ENCODE measurements at regions not wholly inside any gene's neighbourhood (a gene's known extent, or its start where the extent isn't known, plus 50 kb on each side); places are given as distances from the start of the nearest gene placed in this dataset.
A peak's percentile ranks its signal among the peaks of the same experiment; 100 is the strongest.

DNA sequence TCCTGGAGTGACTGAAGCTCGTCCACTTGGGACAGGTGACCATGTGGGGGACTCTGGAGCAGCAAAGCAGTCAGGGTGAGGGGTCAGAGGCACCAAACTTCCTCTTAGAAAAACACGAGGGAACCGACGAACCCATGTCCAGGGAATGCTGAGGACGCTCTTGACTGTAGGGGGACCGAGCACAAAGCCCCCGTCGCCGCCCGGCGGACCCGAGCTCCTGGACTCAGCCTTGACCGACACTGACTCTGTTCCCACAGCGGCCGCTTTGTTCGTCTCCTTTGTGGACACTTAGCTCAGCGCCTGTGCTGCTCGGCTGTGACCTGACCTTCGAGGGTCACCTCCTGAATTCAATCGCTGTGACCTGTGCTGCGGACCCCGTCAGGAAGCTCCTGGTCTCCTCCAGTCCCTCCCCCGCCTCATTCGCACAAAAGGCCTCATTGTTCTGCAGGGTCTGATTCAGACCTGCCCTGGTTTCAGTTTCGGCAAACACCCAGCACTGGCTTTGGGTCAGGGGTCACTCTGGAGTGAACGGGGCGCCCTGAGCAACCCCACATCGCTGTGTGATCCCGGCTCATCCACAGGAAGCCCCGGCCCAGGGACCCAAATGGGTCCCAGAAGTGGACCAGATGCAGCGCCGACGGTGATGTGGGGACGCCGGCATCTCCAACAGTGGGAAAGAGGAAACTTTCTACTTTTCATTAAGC lies 454.8 kb downstream of the PREX1 start (continued):
- TF ChIP-seq, protein P1, sequence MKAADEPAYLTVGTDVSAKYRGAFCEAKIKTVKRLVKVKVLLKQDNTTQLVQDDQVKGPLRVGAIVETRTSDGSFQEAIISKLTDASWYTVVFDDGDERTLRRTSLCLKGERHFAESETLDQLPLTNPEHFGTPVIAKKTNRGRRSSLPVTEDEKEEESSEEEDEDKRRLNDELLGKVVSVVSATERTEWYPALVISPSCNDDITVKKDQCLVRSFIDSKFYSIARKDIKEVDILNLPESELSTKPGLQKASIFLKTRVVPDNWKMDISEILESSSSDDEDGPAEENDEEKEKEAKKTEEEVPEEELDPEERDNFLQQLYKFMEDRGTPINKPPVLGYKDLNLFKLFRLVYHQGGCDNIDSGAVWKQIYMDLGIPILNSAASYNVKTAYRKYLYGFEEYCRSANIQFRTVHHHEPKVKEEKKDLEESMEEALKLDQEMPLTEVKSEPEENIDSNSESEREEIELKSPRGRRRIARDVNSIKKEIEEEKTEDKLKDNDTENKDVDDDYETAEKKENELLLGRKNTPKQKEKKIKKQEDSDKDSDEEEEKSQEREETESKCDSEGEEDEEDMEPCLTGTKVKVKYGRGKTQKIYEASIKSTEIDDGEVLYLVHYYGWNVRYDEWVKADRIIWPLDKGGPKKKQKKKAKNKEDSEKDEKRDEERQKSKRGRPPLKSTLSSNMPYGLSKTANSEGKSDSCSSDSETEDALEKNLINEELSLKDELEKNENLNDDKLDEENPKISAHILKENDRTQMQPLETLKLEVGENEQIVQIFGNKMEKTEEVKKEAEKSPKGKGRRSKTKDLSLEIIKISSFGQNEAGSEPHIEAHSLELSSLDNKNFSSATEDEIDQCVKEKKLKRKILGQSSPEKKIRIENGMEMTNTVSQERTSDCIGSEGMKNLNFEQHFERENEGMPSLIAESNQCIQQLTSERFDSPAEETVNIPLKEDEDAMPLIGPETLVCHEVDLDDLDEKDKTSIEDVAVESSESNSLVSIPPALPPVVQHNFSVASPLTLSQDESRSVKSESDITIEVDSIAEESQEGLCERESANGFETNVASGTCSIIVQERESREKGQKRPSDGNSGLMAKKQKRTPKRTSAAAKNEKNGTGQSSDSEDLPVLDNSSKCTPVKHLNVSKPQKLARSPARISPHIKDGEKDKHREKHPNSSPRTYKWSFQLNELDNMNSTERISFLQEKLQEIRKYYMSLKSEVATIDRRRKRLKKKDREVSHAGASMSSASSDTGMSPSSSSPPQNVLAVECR (CRISPR knock-in tag; IDR thresholded peaks at IDR 0.05; ENCODE audit: borderline replicate concordance) = peak; percentile 75; the same call in 1 of the 2 replicates
- TF ChIP-seq KDM4B (CRISPR knock-in tag; IDR thresholded peaks at IDR 0.05) (peak; percentile 97), ZNF205 (CRISPR knock-in tag; IDR thresholded peaks at IDR 0.05) (peak; percentile 97), TOE1 (CRISPR knock-in tag; IDR thresholded peaks at IDR 0.05) (peak; percentile 83; the same call in 1 of the 2 replicates), GLI4 (CRISPR knock-in tag; IDR thresholded peaks at IDR 0.05; ENCODE audit: borderline replicate concordance) (peak; percentile 68; the same call in 1 of the 2 replicates), ZNF264 (CRISPR knock-in tag; IDR thresholded peaks at IDR 0.05) (peak; percentile 93), ZNF629 (CRISPR knock-in tag; conservative IDR thresholded peaks at IDR 0.05) (peak; percentile 74), TBX2 (CRISPR knock-in tag; IDR thresholded peaks at IDR 0.05; ENCODE audit: borderline replicate concordance) (peak; percentile 98), ZMAT3 (CRISPR knock-in tag; conservative IDR thresholded peaks at IDR 0.05) (peak; percentile 96)
- TF ChIP-seq, protein P2, sequence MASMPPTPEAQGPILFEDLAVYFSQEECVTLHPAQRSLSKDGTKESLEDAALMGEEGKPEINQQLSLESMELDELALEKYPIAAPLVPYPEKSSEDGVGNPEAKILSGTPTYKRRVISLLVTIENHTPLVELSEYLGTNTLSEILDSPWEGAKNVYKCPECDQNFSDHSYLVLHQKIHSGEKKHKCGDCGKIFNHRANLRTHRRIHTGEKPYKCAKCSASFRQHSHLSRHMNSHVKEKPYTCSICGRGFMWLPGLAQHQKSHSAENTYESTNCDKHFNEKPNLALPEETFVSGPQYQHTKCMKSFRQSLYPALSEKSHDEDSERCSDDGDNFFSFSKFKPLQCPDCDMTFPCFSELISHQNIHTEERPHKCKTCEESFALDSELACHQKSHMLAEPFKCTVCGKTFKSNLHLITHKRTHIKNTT (CRISPR knock-in tag; IDR thresholded peaks at IDR 0.05) = 0 out of 2 replicates have a peak, but pooled peaks have one; percentile 63
- TF ChIP-seq, protein P3, sequence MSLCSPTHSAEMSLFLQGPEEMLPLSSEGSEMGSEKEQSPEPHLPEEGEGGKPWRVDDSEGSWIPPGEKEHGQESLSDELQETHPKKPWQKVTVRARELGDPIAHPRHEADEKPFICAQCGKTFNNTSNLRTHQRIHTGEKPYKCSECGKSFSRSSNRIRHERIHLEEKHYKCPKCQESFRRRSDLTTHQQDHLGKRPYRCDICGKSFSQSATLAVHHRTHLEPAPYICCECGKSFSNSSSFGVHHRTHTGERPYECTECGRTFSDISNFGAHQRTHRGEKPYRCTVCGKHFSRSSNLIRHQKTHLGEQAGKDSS (CRISPR knock-in tag; IDR thresholded peaks at IDR 0.05; ENCODE audit: borderline replicate concordance, low read depth) = peak; percentile 96
- TF ChIP-seq, protein P4, sequence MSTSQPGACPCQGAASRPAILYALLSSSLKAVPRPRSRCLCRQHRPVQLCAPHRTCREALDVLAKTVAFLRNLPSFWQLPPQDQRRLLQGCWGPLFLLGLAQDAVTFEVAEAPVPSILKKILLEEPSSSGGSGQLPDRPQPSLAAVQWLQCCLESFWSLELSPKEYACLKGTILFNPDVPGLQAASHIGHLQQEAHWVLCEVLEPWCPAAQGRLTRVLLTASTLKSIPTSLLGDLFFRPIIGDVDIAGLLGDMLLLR (CRISPR knock-in tag; IDR thresholded peaks at IDR 0.05) = peak; percentile 68
- TF ChIP-seq, protein P5, sequence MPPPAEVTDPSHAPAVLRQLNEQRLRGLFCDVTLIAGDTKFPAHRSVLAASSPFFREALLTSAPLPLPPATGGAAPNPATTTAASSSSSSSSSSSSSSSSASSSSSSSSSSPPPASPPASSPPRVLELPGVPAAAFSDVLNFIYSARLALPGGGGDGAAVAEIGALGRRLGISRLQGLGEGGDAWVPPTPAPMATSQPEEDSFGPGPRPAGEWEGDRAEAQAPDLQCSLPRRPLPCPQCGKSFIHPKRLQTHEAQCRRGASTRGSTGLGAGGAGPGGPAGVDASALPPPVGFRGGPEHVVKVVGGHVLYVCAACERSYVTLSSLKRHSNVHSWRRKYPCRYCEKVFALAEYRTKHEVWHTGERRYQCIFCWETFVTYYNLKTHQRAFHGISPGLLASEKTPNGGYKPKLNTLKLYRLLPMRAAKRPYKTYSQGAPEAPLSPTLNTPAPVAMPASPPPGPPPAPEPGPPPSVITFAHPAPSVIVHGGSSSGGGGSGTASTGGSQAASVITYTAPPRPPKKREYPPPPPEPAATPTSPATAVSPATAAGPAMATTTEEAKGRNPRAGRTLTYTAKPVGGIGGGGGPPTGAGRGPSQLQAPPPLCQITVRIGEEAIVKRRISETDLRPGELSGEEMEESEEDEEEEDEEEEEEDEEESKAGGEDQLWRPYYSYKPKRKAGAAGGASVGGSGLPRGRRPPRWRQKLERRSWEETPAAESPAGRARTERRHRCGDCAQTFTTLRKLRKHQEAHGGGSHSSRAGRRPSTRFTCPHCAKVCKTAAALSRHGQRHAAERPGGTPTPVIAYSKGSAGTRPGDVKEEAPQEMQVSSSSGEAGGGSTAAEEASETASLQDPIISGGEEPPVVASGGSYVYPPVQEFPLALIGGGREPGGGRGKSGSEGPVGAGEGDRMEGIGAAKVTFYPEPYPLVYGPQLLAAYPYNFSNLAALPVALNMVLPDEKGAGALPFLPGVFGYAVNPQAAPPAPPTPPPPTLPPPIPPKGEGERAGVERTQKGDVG (CRISPR knock-in tag; IDR thresholded peaks at IDR 0.05; ENCODE audit: borderline replicate concordance) = peak; percentile 97
- TF ChIP-seq, protein P6, sequence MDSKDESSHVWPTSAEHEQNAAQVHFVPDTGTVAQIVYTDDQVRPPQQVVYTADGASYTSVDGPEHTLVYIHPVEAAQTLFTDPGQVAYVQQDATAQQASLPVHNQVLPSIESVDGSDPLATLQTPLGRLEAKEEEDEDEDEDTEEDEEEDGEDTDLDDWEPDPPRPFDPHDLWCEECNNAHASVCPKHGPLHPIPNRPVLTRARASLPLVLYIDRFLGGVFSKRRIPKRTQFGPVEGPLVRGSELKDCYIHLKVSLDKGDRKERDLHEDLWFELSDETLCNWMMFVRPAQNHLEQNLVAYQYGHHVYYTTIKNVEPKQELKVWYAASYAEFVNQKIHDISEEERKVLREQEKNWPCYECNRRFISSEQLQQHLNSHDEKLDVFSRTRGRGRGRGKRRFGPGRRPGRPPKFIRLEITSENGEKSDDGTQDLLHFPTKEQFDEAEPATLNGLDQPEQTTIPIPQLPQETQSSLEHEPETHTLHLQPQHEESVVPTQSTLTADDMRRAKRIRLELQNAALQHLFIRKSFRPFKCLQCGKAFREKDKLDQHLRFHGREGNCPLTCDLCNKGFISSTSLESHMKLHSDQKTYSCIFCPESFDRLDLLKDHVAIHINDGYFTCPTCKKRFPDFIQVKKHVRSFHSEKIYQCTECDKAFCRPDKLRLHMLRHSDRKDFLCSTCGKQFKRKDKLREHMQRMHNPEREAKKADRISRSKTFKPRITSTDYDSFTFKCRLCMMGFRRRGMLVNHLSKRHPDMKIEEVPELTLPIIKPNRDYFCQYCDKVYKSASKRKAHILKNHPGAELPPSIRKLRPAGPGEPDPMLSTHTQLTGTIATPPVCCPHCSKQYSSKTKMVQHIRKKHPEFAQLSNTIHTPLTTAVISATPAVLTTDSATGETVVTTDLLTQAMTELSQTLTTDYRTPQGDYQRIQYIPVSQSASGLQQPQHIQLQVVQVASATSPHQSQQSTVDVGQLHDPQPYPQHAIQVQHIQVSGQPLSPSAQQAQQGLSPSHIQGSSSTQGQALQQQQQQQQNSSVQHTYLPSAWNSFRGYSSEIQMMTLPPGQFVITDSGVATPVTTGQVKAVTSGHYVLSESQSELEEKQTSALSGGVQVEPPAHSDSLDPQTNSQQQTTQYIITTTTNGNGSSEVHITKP (CRISPR knock-in tag; IDR thresholded peaks at IDR 0.05; ENCODE audit: low read depth) = peak; percentile 94
